ENCODE measurements at regions not wholly inside any gene's neighbourhood (a gene's known extent, or its start where the extent isn't known, plus 50 kb on each side); places are given as distances from the start of the nearest gene placed in this dataset.

DNA sequence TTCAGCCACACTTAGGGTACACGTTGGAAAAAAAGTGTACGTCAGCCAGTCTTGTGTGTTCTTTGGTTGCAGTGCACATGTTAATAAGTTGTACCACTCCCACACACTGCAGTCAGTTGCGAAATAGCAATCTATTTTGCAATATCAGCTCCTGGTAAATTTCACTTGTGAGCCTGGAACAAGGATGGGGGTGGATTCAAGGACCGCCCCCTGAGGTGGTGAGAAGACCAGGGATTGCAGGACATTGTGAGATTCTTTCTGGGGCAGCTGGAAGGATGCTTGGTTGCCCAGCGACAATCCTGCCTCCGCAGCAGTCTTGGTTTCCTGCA, 78.6 kb upstream of the ZFHX3 start:
- H3K4me3 ChIP-seq (ENCODE audit: low read depth, low read length) = no peak overlapping the region
- DNase-seq (ENCODE audit: low read depth, low spot score) = peak; percentile 12
- TF ChIP-seq CTCF (IDR thresholded peaks at IDR 0.05; ENCODE audit: low read depth, low read length) = no peak
- in situ Hi-C loops (cut with HindIII; ENCODE audit: low sequenced_read_pairs) = no loop called here

- DNase-seq (ENCODE audit: low read depth, low spot score) = peak; percentile 52
- in situ Hi-C loops (cut with HindIII; ENCODE audit: low sequenced_read_pairs) = no loop called here
- no peak for TF ChIP-seq CTCF (IDR thresholded peaks at IDR 0.05; ENCODE audit: low read depth, low read length)
- H3K4me3 ChIP-seq (ENCODE audit: low read depth, low read length) = no peak overlapping the region
Observed at GRCh38 chr16:73125850-73126524, 78.1 kb upstream of the ZFHX3 start.

GRCh38 chr16:73124665-73125375, 76.9 kb upstream of the ZFHX3 start:
- no peak for DNase-seq (ENCODE audit: low read depth, low spot score)
- in situ Hi-C loops (cut with HindIII; ENCODE audit: low sequenced_read_pairs) = no loop called here
- no peak for TF ChIP-seq CTCF (IDR thresholded peaks at IDR 0.05; ENCODE audit: low read depth, low read length)
- H3K4me3 ChIP-seq (ENCODE audit: low read depth, low read length) = no peak overlapping the region

- in situ Hi-C loops (cut with HindIII; ENCODE audit: low sequenced_read_pairs) = no loop called here
- DNase-seq (ENCODE audit: low read depth, low spot score) = no peak
- no peak for TF ChIP-seq CTCF (IDR thresholded peaks at IDR 0.05; ENCODE audit: low read depth, low read length)
- no peak overlapping the region for H3K4me3 ChIP-seq (ENCODE audit: low read depth, low read length)
Observed at GRCh38 chr16:73124097-73124652, 76.2 kb upstream of the ZFHX3 start.

- TF ChIP-seq CTCF (IDR thresholded peaks at IDR 0.05; ENCODE audit: low read depth, low read length) = no peak
- in situ Hi-C loops (cut with HindIII; ENCODE audit: low sequenced_read_pairs) = no loop called here
- no peak overlapping the region for H3K4me3 ChIP-seq (ENCODE audit: low read depth, low read length)
- peak; percentile 11 for DNase-seq (ENCODE audit: low read depth, low spot score)
Observed at GRCh38 chr16:73122604-73123391, 74.9 kb upstream of the ZFHX3 start.

- no peak for DNase-seq (ENCODE audit: low read depth, low spot score)
- no peak for TF ChIP-seq CTCF (IDR thresholded peaks at IDR 0.05; ENCODE audit: low read depth, low read length)
- no peak overlapping the region for H3K4me3 ChIP-seq (ENCODE audit: low read depth, low read length)
- in situ Hi-C loops (cut with HindIII; ENCODE audit: low sequenced_read_pairs) = no loop called here
Observed at GRCh38 chr16:73116576-73116975, 68.6 kb upstream of the ZFHX3 start.
